IMR-90 (cell line): ENCODE measurements at regions not wholly inside any gene's neighbourhood (a gene's known extent, or its start where the extent isn't known, plus 50 kb on each side); places are given as distances from the start of the nearest gene placed in this dataset.

ENCODE experiments used
- ATAC-seq: fragments of 200-7000 bp; cut with Tn5 transposase; 2 replicates; pipeline ENCODE4 v1.9.1; 2020; ENCODE audit warnings: low read depth, mild to moderate bottlenecking, moderate library complexity
- BruUV-seq: library from RNA; stranded (reverse); fragments of 400-500 nt; replicated peaks from 2 replicates; lab custom pipeline; 2021; lab: Mats Ljungman, UMichigan
- CTCF ChIA-PET: fragments of 300-600 bp; formaldehyde crosslinking; extraction: SDS; loops from one replicate; lab custom pipeline; 2021; ENCODE audit warnings: antibody characterized with exemption; lab: Yijun Ruan, JAX
- POLR2A ChIA-PET: fragments of 300-600 bp; sonication (Branson Sonifier 250); formaldehyde crosslinking; loops from one replicate; lab custom pipeline; 2022; ENCODE audit warnings: antibody characterized with exemption; ENCODE audit not compliant: unreplicated experiment; lab: Charles Lee
- DNase-seq: peaks from one replicate; pipeline ENCODE4 v3.0.0; 2013
- H2AFZ ChIP-seq: replicated peaks from 2 replicates; pipeline ENCODE3; 2013; ENCODE audit warnings: low read length, mild to moderate bottlenecking; ENCODE audit not compliant: poor library complexity
- H2AK5ac ChIP-seq: 2 replicates; pipeline ENCODE4 v1.6.1; 2013; ENCODE audit warnings: low read depth, low read length, inconsistent platforms
- H2AK9ac ChIP-seq: replicated peaks from 2 replicates; pipeline ENCODE3; 2013; ENCODE audit warnings: mild to moderate bottlenecking, low read depth, low read length, moderate library complexity; ENCODE audit not compliant: poor library complexity
- H2BK120ac ChIP-seq: 2 replicates; pipeline ENCODE4 v1.6.1; 2013; ENCODE audit warnings: low read depth, low read length, inconsistent platforms
- H2BK15ac ChIP-seq: 3 replicates; pipeline ENCODE4 v1.6.1; 2013; ENCODE audit warnings: low read depth, low read length, inconsistent platforms
- H2BK20ac ChIP-seq: 2 replicates; pipeline ENCODE4 v1.6.1; 2013; ENCODE audit warnings: low read depth, mild to moderate bottlenecking, inconsistent platforms, low read length, moderate library complexity
- H2BK5ac ChIP-seq: 2 replicates; pipeline ENCODE4 v1.6.1; 2013; ENCODE audit warnings: mild to moderate bottlenecking, low read depth, low read length, inconsistent platforms; ENCODE audit not compliant: poor library complexity, severe bottlenecking
- H3K14ac ChIP-seq: replicated peaks from 2 replicates; pipeline ENCODE4 v1.6.1; 2013; ENCODE audit warnings: low read depth, low read length, inconsistent platforms
- H3K18ac ChIP-seq: 2 replicates; pipeline ENCODE4 v1.6.1; 2013; ENCODE audit warnings: low read depth, low read length, control low read depth
- H3K23ac ChIP-seq: 2 replicates; pipeline ENCODE4 v1.6.1; 2013; ENCODE audit warnings: low read depth, low read length, inconsistent platforms
- H3K27ac ChIP-seq: 2 replicates; pipeline ENCODE4 v1.5.1; 2013; ENCODE audit warnings: mild to moderate bottlenecking, control low read depth, low read length; ENCODE audit not compliant: insufficient read depth
- H3K27me3 ChIP-seq: 2 replicates; pipeline ENCODE4 v1.6.1; 2013; ENCODE audit warnings: low read length; ENCODE audit not compliant: control insufficient read depth, insufficient read depth
- H3K36me3 ChIP-seq: 2 replicates; pipeline ENCODE4 v1.6.1; 2013; ENCODE audit warnings: low read length, mixed read lengths; ENCODE audit not compliant: control insufficient read depth, insufficient read depth
- H3K4ac ChIP-seq: 2 replicates; pipeline ENCODE4 v1.6.1; 2013; ENCODE audit warnings: low read depth, low read length, inconsistent platforms
- H3K4me1 ChIP-seq: 2 replicates; pipeline ENCODE4 v1.6.1; 2013; ENCODE audit warnings: low read length, mixed read lengths; ENCODE audit not compliant: control insufficient read depth, insufficient read depth
- H3K4me2 ChIP-seq: 2 replicates; pipeline ENCODE4 v1.6.1; 2013; ENCODE audit warnings: low read depth, mild to moderate bottlenecking, control low read depth, low read length, moderate library complexity
- H3K4me3 ChIP-seq: 2 replicates; pipeline ENCODE4 v1.5.1; 2013; ENCODE audit warnings: low read depth, mild to moderate bottlenecking, control low read depth, low read length, moderate library complexity; ENCODE audit not compliant: insufficient read depth
- H3K56ac ChIP-seq: 2 replicates; pipeline ENCODE4 v1.6.1; 2013; ENCODE audit warnings: low read length, inconsistent platforms; ENCODE audit not compliant: insufficient read depth; ENCODE audit errors: extremely low read depth
- H3K79me1 ChIP-seq, 2 experiments: 2 replicates each; pipeline ENCODE4 v1.6.1; 2013; ENCODE audit warnings: low read length in 2 of 2, inconsistent platforms in 1 of 2, low read depth in 1 of 2
- H3K9ac ChIP-seq: 2 replicates; pipeline ENCODE4 v1.6.1; 2013; ENCODE audit warnings: low read depth, low read length, control low read depth
- H3K9me1 ChIP-seq: 2 replicates; pipeline ENCODE4 v1.6.1; 2013; ENCODE audit warnings: low read length, inconsistent platforms; ENCODE audit not compliant: insufficient read depth
- H3K9me3 ChIP-seq: 2 replicates; pipeline ENCODE4 v1.6.1; 2013; ENCODE audit warnings: low read length; ENCODE audit not compliant: control insufficient read depth, insufficient read depth
- H4K20me1 ChIP-seq: 2 replicates; pipeline ENCODE4 v1.6.1; 2013; ENCODE audit warnings: low read length, inconsistent platforms; ENCODE audit not compliant: insufficient read depth
- H4K5ac ChIP-seq: 2 replicates; pipeline ENCODE4 v1.6.1; 2013; ENCODE audit warnings: mild to moderate bottlenecking, low read depth, low read length, control low read depth
- H4K8ac ChIP-seq, 2 experiments: 2 replicates each; pipeline ENCODE4 v1.6.1; 2013; ENCODE audit warnings: low read depth in 2 of 2, low read length in 2 of 2, control low read depth in 1 of 2, inconsistent platforms in 1 of 2
- H4K91ac ChIP-seq: 2 replicates; pipeline ENCODE4 v1.6.1; 2013; ENCODE audit warnings: low read depth, low read length, inconsistent platforms; ENCODE audit not compliant: insufficient read depth
- CHD1 ChIP-seq: IDR thresholded peaks from 2 replicates; pipeline ENCODE4 v1.6.1; 2012; ENCODE audit warnings: low read depth, low read length, improper control_type of control experiment
- CTCF ChIP-seq: conservative IDR thresholded peaks from 2 replicates; pipeline ENCODE4 v1.5.1; 2012; ENCODE audit warnings: mild to moderate bottlenecking, low read depth, low read length, improper control_type of control experiment
- RCOR1 ChIP-seq: IDR thresholded peaks from 2 replicates; pipeline ENCODE4 v1.6.1; 2012; ENCODE audit warnings: mild to moderate bottlenecking, low read length, improper control_type of control experiment; ENCODE audit not compliant: insufficient replicate concordance
- SMC3 ChIP-seq: fragments of 150-350 bp; IDR thresholded peaks from 2 replicates; pipeline ENCODE4 v1.6.1; 2016; ENCODE audit warnings: low read depth, mild to moderate bottlenecking, antibody characterized with exemption, low read length, moderate library complexity
- WGBS, 2 experiments: methylation state at CpG; one replicate each; pipeline versions ENCODE4 v1.1.5 to v1.1.7; 2013; ENCODE audit warnings: missing lambda C conversion rate in 2 of 2; ENCODE audit not compliant: insufficient read length in 1 of 2; ENCODE audit errors: extremely low coverage in 2 of 2; 5-methylcytosine and 5-hydroxymethylcytosine counted together
- dilution Hi-C: fragments of 300-500 bp; cut with HindIII; formaldehyde crosslinking; loops from one replicate; pipeline ENCODE4 v1.14.3; 2018; ENCODE audit warnings: low sequenced_read_pairs; ENCODE audit not compliant: unreplicated experiment
- in situ Hi-C: fragments of 300-500 bp; cut with MboI; formaldehyde crosslinking; loops from 3 replicates; pipeline ENCODE4 v1.14.3; 2019; ENCODE audit warnings: low sequenced_read_pairs, inconsistent platforms, mixed read lengths
- intact Hi-C: fragments of 100-400 bp; cut with micrococcal nuclease; formaldehyde crosslinking; loops from 2 replicates; pipeline ENCODE4 v1.10.0; 2022

- ATAC-seq (no peak), DNase-seq (no peak)
- TF ChIP-seq SMC3 (no peak), RCOR1 (no peak), CHD1 (no peak), CTCF (no peak)
- in situ Hi-C loops (no loop called here), intact Hi-C loops (no loop called here), dilution Hi-C loops (no loop called here)
- no peaks in the 10 kb centered on the region for H3K36me3 ChIP-seq
- no peak overlapping the region for H3K4me3 ChIP-seq
- H3K27ac ChIP-seq, result no peak overlapping the region
- H3K4ac ChIP-seq, result no peak overlapping the region
- H3K23ac ChIP-seq, result no peak overlapping the region
- H3K14ac ChIP-seq, result no peak overlapping the region
- H2AFZ ChIP-seq, result no peak overlapping the region
- H3K79me1 ChIP-seq, result no peaks in the 10 kb centered on the region
- no TSS peak for BruUV-seq
- POLR2A ChIA-PET, result no interaction called here
- H2BK15ac ChIP-seq, result no peak overlapping the region
- H3K56ac ChIP-seq, result no peak overlapping the region
- no peak overlapping the region for H2AK9ac ChIP-seq
- H2AK5ac ChIP-seq, result no peak overlapping the region
- no peak overlapping the region for H4K91ac ChIP-seq
- no peak overlapping the region for H4K5ac ChIP-seq
- H3K9me3 ChIP-seq, result peaks cover 12% of the 10 kb centered on the region
- H3K4me2 ChIP-seq, result no peak overlapping the region
- no peaks in the 10 kb centered on the region for H3K4me1 ChIP-seq
- H3K9ac ChIP-seq, result no peak overlapping the region
- no peak overlapping the region for H2BK5ac ChIP-seq
- no peak overlapping the region for H2BK120ac ChIP-seq
- WGBS, 2 experiments, result no CpG with 5 or more reads among the region's 1 CpG
- H3K18ac ChIP-seq, result no peak overlapping the region
- no peak overlapping the region for H2BK20ac ChIP-seq
- no peaks in the 10 kb centered on the region for H3K27me3 ChIP-seq
- CTCF ChIA-PET, result no interaction called here
- H4K20me1 ChIP-seq, result no peaks in the 10 kb centered on the region
- H3K9me1 ChIP-seq, result no peaks in the 10 kb centered on the region
- H4K8ac ChIP-seq, result no peak overlapping the region
Measured at GRCh38 chr14:39880965-39881364, 448.7 kb upstream of the FBXO33 start.
